SK-N-MC (cell line): ENCODE measurements at regions not wholly inside any gene's neighbourhood (a gene's known extent, or its start where the extent isn't known, plus 50 kb on each side); places are given as distances from the start of the nearest gene placed in this dataset.

Experiments
- DNase-seq: peaks from one replicate; pipeline ENCODE4 v3.0.0-alpha.2; 2011; ENCODE audit warnings: low read depth, low spot score
- H3K27ac ChIP-seq: fragments of 200-600 bp; sonication (generic); 2 replicates; pipeline ENCODE4 v1.5.1; 2016; ENCODE audit warnings: mixed run types
- H3K36me3 ChIP-seq: fragments of 200-600 bp; sonication (generic); 2 replicates; pipeline ENCODE4 v1.6.1; 2017; ENCODE audit warnings: antibody characterized with exemption, low read length, mixed read lengths; ENCODE audit not compliant: insufficient read depth
- H3K4me3 ChIP-seq: fragments of 200-600 bp; sonication (generic); 2 replicates; pipeline ENCODE4 v1.5.1; 2016
- H3K9ac ChIP-seq: fragments of 200-600 bp; sonication (generic); 2 replicates; pipeline ENCODE4 v1.8.0; 2017; ENCODE audit warnings: mixed run types, mixed read lengths; ENCODE audit not compliant: insufficient read length
- H3K9me3 ChIP-seq: fragments of 200-600 bp; sonication (generic); 2 replicates; pipeline ENCODE4 v1.6.1; 2017; ENCODE audit warnings: low read depth, mild to moderate bottlenecking, antibody characterized with exemption, low read length, moderate library complexity, mixed read lengths
- EZH2 ChIP-seq: fragments of 200-600 bp; sonication (generic); IDR thresholded peaks from one replicate; pipeline ENCODE4 v1.6.1; 2017; ENCODE audit warnings: antibody characterized with exemption
- FOXP2 ChIP-seq: optimal IDR thresholded peaks from 2 replicates; pipeline ENCODE3; 2011; ENCODE audit warnings: mild to moderate bottlenecking, moderate library complexity; ENCODE audit not compliant: insufficient read depth; ENCODE audit errors: extremely low read length, control extremely low read depth
- POLR2AphosphoS5 ChIP-seq: IDR thresholded peaks from 2 replicates; pipeline ENCODE4 v1.6.1; 2012; ENCODE audit warnings: mild to moderate bottlenecking, low read depth, low read length, borderline replicate concordance

DNA sequence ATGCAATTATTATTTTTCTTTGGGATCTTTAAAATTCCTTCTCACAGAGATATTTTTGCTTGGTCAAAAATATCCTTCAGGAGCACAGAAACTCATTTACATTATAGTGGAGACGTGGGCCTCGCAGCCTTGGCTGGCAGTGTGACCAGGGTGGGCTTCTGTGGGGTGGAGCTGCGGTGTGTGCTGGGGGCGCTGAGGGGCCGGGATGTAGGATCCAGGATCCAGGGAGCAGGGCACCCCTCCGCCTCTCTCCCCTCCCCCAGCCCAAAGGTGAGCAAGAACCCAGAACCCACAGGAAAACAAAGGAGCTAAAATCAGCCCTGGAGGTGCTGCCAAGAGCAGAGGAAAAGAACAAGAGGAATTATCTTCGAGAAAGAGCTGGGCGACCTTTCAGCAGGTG is 79.1 kb upstream of the OLFM1 start:
- no peaks in the 10 kb centered on the region for H3K9me3 ChIP-seq
- H3K9ac ChIP-seq: no peak overlapping the region
- no peak overlapping the region for H3K4me3 ChIP-seq
- no peak for DNase-seq
- TF ChIP-seq EZH2: no peak
- TF ChIP-seq POLR2AphosphoS5: no peak
- H3K36me3 ChIP-seq: no peaks in the 10 kb centered on the region
- no peak overlapping the region for H3K27ac ChIP-seq

DNA sequence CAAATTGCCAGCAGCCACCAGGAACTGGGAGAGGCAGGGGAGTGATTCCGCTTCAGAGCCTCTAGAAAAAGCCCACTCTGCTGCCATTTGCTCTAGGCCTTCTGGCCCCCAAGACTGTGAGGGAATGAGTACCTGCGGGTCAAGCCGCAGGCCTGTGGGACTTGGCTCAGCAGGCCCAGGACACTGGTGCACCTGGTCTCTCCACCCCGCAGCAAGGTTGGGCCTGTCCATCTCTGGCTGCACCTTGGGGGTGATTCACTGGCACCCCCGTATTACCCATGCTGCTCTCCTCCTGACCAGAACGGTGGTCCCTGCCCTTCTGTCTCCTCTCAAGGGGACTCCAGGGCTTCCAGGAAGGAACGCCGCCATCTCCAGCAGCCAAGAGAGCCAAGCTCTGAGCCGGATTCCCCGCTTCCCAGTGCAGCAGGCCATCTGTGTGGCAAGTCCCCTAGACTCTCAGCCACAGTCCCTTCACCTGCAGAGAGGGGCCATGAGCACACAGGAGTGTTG is 78.4 kb upstream of the OLFM1 start:
- DNase-seq: no peak
- H3K4me3 ChIP-seq: no peak overlapping the region
- no peaks in the 10 kb centered on the region for H3K36me3 ChIP-seq
- H3K9me3 ChIP-seq: no peaks in the 10 kb centered on the region
- TF ChIP-seq EZH2 (no peak), POLR2AphosphoS5 (no peak), FOXP2 (no peak)
- no peak overlapping the region for H3K9ac ChIP-seq
- no peak overlapping the region for H3K27ac ChIP-seq

DNA sequence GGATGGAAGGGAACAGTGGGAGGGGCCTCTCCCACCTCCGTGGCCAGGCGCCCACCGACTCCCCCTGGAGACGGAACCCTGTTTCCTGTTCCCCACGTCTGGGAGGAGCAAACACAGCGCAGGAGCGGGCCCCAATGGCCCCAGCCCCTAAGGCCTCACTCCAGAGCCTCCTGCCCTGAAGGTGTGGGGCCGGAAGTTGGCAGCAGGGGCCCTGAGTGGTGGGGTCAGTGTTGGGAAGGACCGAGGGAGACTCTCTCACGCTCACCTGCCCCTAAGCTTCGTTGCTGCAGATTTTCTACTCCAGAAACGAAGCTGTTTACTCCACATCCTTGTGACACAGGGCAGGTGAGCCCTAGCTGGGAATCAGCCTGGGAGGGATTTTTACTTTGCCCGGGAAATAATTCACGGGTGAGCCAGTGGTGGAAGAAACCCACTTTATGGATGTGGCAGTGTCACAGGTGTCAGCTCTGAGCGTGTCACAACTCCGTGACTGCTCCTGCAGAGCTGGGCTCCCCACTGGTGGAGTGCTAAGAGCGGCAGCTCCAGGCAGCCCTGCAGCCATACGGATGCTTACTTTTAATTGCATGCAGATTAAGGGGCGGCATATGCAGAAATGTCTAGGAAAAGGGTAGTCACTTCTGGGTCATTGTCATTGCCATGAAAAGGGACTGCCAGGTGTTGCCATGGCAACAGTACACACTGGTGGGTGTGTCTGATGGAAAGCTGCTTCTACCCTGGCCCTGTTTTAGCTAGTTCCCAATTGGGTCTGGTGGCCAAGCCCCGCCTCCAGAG is 77.5 kb upstream of the OLFM1 start:
- TF ChIP-seq FOXP2 (no peak), POLR2AphosphoS5 (no peak; the same call in 1 of the 2 replicates), EZH2 (no peak)
- no peaks in the 10 kb centered on the region for H3K9me3 ChIP-seq
- H3K4me3 ChIP-seq: no peak overlapping the region
- DNase-seq: no peak
- H3K27ac ChIP-seq: no peak overlapping the region
- H3K36me3 ChIP-seq: no peaks in the 10 kb centered on the region
- no peak overlapping the region for H3K9ac ChIP-seq

DNA sequence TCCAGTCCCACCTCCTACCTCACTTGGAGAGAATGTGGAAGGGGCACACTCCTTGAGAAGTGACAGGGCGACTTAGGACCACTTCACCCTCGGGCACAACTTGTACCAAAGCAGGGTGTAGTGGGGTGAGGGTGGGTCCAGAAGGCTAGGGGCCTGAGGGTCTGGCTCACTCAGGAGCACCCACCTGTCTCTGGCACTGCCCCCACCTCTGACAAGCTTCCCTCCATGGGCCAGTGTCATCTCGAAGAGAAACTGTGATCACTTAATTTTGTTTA is 76.9 kb upstream of the OLFM1 start:
- H3K9ac ChIP-seq: no peak overlapping the region
- no peak for DNase-seq
- no peak overlapping the region for H3K27ac ChIP-seq
- no peaks in the 10 kb centered on the region for H3K9me3 ChIP-seq
- TF ChIP-seq EZH2 (no peak), POLR2AphosphoS5 (no peak), FOXP2 (no peak)
- no peak overlapping the region for H3K4me3 ChIP-seq
- no peaks in the 10 kb centered on the region for H3K36me3 ChIP-seq

DNA sequence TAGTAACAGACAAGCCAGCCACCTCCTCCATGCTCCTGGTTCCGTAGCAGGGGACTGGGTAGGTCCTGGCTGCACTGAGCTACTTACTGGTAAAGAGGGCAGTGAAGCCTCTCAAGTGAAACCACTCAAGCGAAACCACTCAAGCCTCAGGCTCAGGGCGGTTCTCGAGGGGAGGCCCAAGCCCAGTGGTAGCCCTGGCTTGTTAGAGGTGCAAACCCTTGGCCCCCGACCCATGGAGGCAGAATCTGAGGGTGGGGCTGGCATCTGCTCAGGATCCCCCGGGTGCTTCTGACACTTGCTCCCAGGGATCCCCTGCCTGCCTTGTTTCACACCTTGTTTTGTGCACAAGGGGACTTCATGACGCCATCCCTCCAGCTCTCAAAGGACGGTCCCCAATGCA is 76.5 kb upstream of the OLFM1 start:
- Histone ChIP-seq H3K36me3 (no peaks in the 10 kb centered on the region), H3K4me3 (no peak overlapping the region), H3K9ac (no peak overlapping the region), H3K9me3 (no peaks in the 10 kb centered on the region), H3K27ac (no peak overlapping the region)
- TF ChIP-seq POLR2AphosphoS5: no peak
- no peak for TF ChIP-seq EZH2
- no peak for TF ChIP-seq FOXP2
- no peak for DNase-seq

DNA sequence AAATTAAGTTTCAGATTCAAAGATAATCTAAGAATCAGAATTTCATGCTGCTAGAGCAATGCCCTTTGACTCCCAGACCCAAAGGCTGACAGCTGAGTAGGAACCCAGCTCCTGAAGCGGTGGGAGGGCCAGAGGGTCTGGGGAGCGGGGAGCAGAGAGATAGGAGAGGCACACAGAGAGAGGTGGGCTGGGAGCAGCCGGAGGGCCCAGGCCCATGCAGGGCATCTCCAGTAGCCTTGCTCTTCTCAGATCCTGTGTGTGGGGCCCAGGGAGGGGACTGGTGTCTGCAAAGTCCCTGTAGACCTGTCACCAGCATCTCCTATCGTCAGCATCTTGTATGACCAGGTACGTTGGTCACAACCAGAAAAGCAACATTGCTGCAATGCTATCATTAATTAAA is 75.3 kb upstream of the OLFM1 start:
- TF ChIP-seq EZH2 (no peak), FOXP2 (no peak), POLR2AphosphoS5 (no peak)

DNA sequence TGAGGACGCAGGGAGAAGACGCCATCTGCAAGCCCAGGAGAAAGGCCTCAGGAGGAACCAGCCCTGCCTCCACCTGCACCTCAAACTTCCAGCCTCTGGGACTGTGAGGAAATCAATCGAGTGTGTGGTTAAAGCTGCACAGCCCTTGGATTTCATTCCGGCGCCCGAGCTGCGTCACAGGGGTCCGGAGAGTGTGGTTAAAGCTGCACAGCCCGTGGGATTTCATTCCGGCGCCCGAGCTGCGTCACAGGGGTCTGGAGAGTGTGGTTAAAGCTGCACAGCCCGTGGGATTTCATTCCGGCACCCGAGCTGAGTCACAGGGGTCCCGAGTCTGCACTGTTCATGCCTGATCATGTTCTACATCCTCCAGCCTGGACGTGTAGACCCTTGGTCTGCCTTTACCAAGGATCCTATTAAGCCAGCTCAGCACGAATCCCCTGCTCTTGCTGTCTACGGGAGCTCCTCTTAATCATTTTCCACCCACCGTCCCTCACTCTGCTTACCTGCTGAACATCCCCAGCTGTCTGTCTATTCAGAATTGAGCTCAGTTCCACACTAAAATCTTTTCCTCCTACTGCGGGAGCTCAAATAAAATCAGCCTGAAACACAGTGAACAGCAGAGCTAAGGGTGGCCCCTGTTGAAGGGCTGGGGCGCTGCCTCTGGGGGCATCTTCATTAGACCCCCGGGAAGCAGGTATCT is 73.0 kb upstream of the OLFM1 start:
- no peaks in the 10 kb centered on the region for H3K36me3 ChIP-seq
- H3K27ac ChIP-seq: no peak overlapping the region

More for the DNA sequence above, 75.3 kb upstream of the OLFM1 start:
- no peak for DNase-seq
- Histone ChIP-seq H3K27ac (no peak overlapping the region), H3K9me3 (no peaks in the 10 kb centered on the region), H3K4me3 (no peak overlapping the region), H3K9ac (no peak overlapping the region), H3K36me3 (no peaks in the 10 kb centered on the region)

DNA sequence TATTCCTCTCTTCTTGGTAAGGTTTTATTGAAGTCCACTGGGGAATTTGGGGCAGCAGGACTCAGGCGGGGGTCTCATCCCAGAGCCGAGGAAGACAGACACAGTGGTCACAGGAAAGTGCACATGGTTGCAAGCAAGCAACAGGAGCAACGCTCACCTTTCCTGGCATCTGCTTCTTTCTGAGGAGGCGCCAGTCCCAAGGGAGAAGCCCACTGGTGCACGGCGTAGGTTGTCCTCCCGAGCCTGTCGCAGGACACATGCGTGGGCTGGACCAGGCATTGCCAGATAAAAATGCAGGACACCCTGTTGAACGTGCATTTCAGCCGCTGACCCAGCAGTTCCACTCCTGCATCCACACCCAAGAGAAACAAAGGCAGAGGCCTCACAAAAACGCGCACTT is 72.4 kb upstream of the OLFM1 start:
- no peak for DNase-seq
- no peaks in the 10 kb centered on the region for H3K36me3 ChIP-seq
- no peak overlapping the region for H3K27ac ChIP-seq
- TF ChIP-seq EZH2 (no peak), POLR2AphosphoS5 (no peak), FOXP2 (no peak)
- no peaks in the 10 kb centered on the region for H3K9me3 ChIP-seq
- no peak overlapping the region for H3K9ac ChIP-seq
- no peak overlapping the region for H3K4me3 ChIP-seq

More for the DNA sequence above, 73.0 kb upstream of the OLFM1 start:
- Histone ChIP-seq H3K4me3 (no peak overlapping the region), H3K9me3 (no peaks in the 10 kb centered on the region), H3K9ac (no peak overlapping the region)
- DNase-seq: no peak
- TF ChIP-seq POLR2AphosphoS5 (no peak), EZH2 (no peak), FOXP2 (no peak)

DNA sequence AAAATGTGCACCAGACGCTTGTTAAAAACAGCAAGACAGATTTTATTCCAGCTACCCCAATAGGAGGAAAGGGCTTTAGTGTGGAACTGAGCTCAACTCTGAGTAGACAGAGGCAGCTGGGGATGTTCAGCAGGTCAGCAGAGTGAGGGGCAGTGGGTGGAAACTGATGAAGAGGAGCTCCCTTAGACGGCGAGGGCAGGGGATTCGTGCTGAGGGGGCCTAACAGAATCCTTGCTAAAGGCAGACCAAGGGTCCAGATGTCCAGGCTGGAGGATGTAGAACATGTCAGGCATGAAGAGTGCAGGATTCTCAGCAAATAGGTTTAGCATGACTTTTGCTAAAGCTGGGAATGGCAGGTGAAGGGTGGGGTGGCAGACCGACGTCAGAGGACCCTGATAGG is 71.9 kb upstream of the OLFM1 start:
- H3K9ac ChIP-seq: no peak overlapping the region
- DNase-seq: no peak
- no peaks in the 10 kb centered on the region for H3K9me3 ChIP-seq
- no peak overlapping the region for H3K4me3 ChIP-seq
- no peaks in the 10 kb centered on the region for H3K36me3 ChIP-seq
- H3K27ac ChIP-seq: no peak overlapping the region
- no peak for TF ChIP-seq FOXP2
